Activated CD8-positive, alpha-beta T cell treated with anti-CD3 and anti-CD28 coated beads, Interleukin-2, amount 10 ng/mL, durations not matched to agents 7 days and 5 days (primary cell): ENCODE measurements at regions not wholly inside any gene's neighbourhood (a gene's known extent, or its start where the extent isn't known, plus 50 kb on each side); places are given as distances from the start of the nearest gene placed in this dataset.

Experiments used
- ATAC-seq: fragments of 150-1000 bp; cut with Tn5 transposase; one replicate; pipeline ENCODE4 v1.10.0; 2021; ENCODE audit warnings: moderate library complexity
- CTCF ChIA-PET: fragments of 350-600 bp; sonication (Branson Sonifier 250); formaldehyde crosslinking; loops from one replicate; lab custom pipeline; 2021; ENCODE audit warnings: antibody characterized with exemption; lab: Charles Lee
- POLR2A ChIA-PET: fragments of 350-600 bp; sonication (Branson Sonifier 250); formaldehyde crosslinking; loops from one replicate; lab custom pipeline; 2021; ENCODE audit warnings: antibody characterized with exemption; lab: Charles Lee
- DNase-seq: peaks from one replicate; pipeline ENCODE4 v3.0.0-alpha.2; 2020
- H3K27ac Mint-ChIP-seq: one replicate; pipeline ENCODE4 v1.8.0; 2021; ENCODE audit warnings: mild to moderate bottlenecking, mixed read lengths
- H3K27me3 Mint-ChIP-seq: one replicate; pipeline ENCODE4 v1.8.0; 2021; ENCODE audit warnings: low read depth, mixed read lengths
- H3K36me3 Mint-ChIP-seq: one replicate; pipeline ENCODE4 v1.8.0; 2021; ENCODE audit warnings: low read depth, mixed read lengths
- H3K4me1 Mint-ChIP-seq: one replicate; pipeline ENCODE4 v1.8.0; 2021; ENCODE audit warnings: low read depth, mixed read lengths
- H3K4me3 Mint-ChIP-seq: one replicate; pipeline ENCODE4 v1.8.0; 2021; ENCODE audit warnings: mild to moderate bottlenecking, mixed read lengths
- H3K9me3 Mint-ChIP-seq: one replicate; pipeline ENCODE4 v1.8.0; 2022; ENCODE audit warnings: mixed read lengths; ENCODE audit not compliant: insufficient read depth

DNA sequence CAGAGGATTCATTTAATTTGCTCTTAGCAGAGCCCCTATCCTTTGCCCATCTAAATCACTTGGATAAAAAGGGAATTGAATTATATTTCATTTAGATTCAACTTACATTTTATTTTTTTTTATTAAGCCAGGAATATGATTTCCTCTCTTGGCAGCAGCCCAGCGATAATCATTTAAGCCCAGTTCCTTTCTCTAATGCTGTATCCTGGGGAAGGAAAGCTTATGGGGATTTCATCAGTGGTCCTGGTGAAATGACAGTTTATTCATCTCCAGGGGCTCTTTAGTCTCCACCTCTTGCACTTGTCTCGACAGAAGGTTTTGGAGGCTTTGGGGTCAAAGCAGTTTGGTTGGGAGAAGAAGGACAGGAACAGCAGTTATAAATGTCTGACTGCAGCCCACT lies 50.4 kb upstream of the LRRC8D start:
- H3K9me3 Mint-ChIP-seq: no peaks in the 10 kb centered on the region
- H3K36me3 Mint-ChIP-seq: no peaks in the 10 kb centered on the region
- no peak overlapping the region for H3K4me3 Mint-ChIP-seq
- no peak for ATAC-seq
- H3K4me1 Mint-ChIP-seq: peaks cover 14% of the 10 kb centered on the region
- no peak overlapping the region for H3K27ac Mint-ChIP-seq
- DNase-seq: no peak
- CTCF ChIA-PET: interaction anchor here (1.1 kb wide), 1 partner anchor 132 kb away, joined by 3 read pairs; no protein-coding TSS in a partner anchor
- POLR2A ChIA-PET: no interaction called here
- H3K27me3 Mint-ChIP-seq: peaks cover 1% of the 10 kb centered on the region
